PFSK-1 (cell line): ENCODE measurements at regions not wholly inside any gene's neighbourhood (a gene's known extent, or its start where the extent isn't known, plus 50 kb on each side); places are given as distances from the start of the nearest gene placed in this dataset.

Source experiments
- POLR2AphosphoS5 ChIP-seq: IDR thresholded peaks from 2 replicates; pipeline ENCODE4 v1.6.1; 2012; ENCODE audit warnings: low read depth, mild to moderate bottlenecking, control low read depth, low read length, moderate library complexity
- TF ChIP-seq, protein P1 (sequence below), 2 experiments: IDR thresholded peaks; 2 replicates each; pipeline versions ENCODE4 v1.6.1 to v1.8.0; 2011 to 2012; ENCODE audit warnings: low read depth in 2 of 2, low read length in 2 of 2, control low read depth in 1 of 2, inconsistent platforms in 1 of 2, mild to moderate bottlenecking in 1 of 2, moderate library complexity in 1 of 2; ENCODE audit not compliant: insufficient read depth in 1 of 2

DNA sequence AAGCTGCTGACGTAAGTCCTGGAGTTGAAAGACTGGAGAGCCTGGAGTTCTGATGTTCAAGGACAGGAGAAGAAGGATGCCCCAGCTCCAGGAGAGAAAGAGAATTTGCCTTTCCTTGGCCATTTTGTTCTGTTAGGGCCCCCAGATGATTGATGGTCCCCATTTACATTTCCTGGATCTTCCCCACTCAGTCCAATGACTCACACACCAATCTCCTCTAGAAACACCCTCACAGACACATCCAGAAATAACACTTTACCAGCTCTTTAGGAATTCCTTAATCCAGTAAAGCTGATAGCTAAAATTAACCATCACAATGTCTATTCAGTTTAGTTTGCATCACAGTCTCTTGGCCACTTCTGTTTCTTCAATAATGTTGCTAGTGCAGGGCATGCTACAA lies 260.2 kb upstream of the IRAK1BP1 start:
- TF ChIP-seq, protein P1, sequence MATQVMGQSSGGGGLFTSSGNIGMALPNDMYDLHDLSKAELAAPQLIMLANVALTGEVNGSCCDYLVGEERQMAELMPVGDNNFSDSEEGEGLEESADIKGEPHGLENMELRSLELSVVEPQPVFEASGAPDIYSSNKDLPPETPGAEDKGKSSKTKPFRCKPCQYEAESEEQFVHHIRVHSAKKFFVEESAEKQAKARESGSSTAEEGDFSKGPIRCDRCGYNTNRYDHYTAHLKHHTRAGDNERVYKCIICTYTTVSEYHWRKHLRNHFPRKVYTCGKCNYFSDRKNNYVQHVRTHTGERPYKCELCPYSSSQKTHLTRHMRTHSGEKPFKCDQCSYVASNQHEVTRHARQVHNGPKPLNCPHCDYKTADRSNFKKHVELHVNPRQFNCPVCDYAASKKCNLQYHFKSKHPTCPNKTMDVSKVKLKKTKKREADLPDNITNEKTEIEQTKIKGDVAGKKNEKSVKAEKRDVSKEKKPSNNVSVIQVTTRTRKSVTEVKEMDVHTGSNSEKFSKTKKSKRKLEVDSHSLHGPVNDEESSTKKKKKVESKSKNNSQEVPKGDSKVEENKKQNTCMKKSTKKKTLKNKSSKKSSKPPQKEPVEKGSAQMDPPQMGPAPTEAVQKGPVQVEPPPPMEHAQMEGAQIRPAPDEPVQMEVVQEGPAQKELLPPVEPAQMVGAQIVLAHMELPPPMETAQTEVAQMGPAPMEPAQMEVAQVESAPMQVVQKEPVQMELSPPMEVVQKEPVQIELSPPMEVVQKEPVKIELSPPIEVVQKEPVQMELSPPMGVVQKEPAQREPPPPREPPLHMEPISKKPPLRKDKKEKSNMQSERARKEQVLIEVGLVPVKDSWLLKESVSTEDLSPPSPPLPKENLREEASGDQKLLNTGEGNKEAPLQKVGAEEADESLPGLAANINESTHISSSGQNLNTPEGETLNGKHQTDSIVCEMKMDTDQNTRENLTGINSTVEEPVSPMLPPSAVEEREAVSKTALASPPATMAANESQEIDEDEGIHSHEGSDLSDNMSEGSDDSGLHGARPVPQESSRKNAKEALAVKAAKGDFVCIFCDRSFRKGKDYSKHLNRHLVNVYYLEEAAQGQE (IDR thresholded peaks at IDR 0.05; ENCODE audit: insufficient read depth in 1 of 2, low read depth in 2 of 2, low read length in 2 of 2), result no peak
- no peak for TF ChIP-seq POLR2AphosphoS5
